ENCODE measurements at regions not wholly inside any gene's neighbourhood (a gene's known extent, or its start where the extent isn't known, plus 50 kb on each side); places are given as distances from the start of the nearest gene placed in this dataset.

DNA sequence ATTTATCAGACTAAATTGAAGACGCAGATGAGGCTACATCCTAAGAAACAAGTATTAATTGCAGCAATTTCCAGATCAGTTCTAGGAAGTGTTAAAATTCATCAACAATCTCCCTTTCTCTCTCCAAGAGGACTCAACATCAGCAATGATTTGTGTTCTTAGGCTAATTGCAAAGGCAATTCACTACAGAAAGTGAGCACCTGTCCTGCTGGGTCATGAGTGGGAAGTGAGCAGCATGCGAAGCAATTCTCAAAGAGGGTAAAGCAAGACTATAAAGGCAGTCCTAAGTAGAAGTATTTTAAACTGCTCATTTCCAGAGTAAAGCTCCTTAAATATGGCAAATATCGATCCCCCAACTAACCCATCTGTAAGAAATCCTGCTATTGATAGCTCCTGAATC, 1191.0 kb upstream of the ALCAM start:
- no peak for DNase-seq (ENCODE audit: low read depth in 1 of 2, low spot score in 1 of 2)
- no peak overlapping the region for H3K4me3 ChIP-seq (replicated peaks; ENCODE audit: insufficient read depth, low read length)
- TF ChIP-seq, protein P1, sequence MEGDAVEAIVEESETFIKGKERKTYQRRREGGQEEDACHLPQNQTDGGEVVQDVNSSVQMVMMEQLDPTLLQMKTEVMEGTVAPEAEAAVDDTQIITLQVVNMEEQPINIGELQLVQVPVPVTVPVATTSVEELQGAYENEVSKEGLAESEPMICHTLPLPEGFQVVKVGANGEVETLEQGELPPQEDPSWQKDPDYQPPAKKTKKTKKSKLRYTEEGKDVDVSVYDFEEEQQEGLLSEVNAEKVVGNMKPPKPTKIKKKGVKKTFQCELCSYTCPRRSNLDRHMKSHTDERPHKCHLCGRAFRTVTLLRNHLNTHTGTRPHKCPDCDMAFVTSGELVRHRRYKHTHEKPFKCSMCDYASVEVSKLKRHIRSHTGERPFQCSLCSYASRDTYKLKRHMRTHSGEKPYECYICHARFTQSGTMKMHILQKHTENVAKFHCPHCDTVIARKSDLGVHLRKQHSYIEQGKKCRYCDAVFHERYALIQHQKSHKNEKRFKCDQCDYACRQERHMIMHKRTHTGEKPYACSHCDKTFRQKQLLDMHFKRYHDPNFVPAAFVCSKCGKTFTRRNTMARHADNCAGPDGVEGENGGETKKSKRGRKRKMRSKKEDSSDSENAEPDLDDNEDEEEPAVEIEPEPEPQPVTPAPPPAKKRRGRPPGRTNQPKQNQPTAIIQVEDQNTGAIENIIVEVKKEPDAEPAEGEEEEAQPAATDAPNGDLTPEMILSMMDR (IDR thresholded peaks at IDR 0.05; ENCODE audit: insufficient read depth, low read length), result no peak
- no peak for TF ChIP-seq SPI1 (IDR thresholded peaks at IDR 0.05; ENCODE audit: borderline replicate concordance, low read depth)
- no peak for TF ChIP-seq GABPA (IDR thresholded peaks at IDR 0.05; ENCODE audit: low read depth)
- TF ChIP-seq POLR2AphosphoS5 (IDR thresholded peaks at IDR 0.05; ENCODE audit: low read depth), result no peak
- TF ChIP-seq, protein P2, sequence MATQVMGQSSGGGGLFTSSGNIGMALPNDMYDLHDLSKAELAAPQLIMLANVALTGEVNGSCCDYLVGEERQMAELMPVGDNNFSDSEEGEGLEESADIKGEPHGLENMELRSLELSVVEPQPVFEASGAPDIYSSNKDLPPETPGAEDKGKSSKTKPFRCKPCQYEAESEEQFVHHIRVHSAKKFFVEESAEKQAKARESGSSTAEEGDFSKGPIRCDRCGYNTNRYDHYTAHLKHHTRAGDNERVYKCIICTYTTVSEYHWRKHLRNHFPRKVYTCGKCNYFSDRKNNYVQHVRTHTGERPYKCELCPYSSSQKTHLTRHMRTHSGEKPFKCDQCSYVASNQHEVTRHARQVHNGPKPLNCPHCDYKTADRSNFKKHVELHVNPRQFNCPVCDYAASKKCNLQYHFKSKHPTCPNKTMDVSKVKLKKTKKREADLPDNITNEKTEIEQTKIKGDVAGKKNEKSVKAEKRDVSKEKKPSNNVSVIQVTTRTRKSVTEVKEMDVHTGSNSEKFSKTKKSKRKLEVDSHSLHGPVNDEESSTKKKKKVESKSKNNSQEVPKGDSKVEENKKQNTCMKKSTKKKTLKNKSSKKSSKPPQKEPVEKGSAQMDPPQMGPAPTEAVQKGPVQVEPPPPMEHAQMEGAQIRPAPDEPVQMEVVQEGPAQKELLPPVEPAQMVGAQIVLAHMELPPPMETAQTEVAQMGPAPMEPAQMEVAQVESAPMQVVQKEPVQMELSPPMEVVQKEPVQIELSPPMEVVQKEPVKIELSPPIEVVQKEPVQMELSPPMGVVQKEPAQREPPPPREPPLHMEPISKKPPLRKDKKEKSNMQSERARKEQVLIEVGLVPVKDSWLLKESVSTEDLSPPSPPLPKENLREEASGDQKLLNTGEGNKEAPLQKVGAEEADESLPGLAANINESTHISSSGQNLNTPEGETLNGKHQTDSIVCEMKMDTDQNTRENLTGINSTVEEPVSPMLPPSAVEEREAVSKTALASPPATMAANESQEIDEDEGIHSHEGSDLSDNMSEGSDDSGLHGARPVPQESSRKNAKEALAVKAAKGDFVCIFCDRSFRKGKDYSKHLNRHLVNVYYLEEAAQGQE (IDR thresholded peaks at IDR 0.05; ENCODE audit: insufficient replicate concordance, low read depth), result no peak

DNA sequence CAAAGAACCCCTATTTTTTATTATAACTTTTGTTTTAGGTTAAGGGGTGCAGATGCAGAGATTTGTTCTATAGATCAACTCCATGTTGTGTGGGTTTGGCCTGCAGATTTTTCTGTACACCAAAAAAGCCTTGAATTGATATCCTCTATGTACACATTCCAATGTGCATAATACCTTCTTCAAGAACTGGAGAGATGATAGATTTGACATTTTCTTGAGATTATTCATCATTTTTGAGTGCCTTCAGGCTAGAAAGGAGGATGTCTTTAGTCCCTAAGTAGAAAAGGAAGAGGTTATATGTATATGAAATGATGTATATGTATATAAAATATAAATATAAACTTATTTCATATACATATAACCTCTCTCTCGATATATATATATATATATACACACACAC, 1190.0 kb upstream of the ALCAM start:
- Histone ChIP-seq H3K27ac (replicated peaks) (no peak overlapping the region), H3K4me3 (replicated peaks; ENCODE audit: insufficient read depth, low read length) (no peak overlapping the region), H3K27me3 (ENCODE audit: insufficient read depth, poor library complexity, severe bottlenecking) (no peaks in the 10 kb centered on the region)
- no peak for DNase-seq (ENCODE audit: low read depth in 1 of 2, low spot score in 1 of 2)
- TF ChIP-seq, protein P2 (IDR thresholded peaks at IDR 0.05; ENCODE audit: insufficient replicate concordance, low read depth), result no peak
- TF ChIP-seq, protein P1 (IDR thresholded peaks at IDR 0.05; ENCODE audit: insufficient read depth, low read length), result no peak
- no peak for TF ChIP-seq GABPA (IDR thresholded peaks at IDR 0.05; ENCODE audit: low read depth)
- TF ChIP-seq SPI1 (IDR thresholded peaks at IDR 0.05; ENCODE audit: borderline replicate concordance, low read depth), result no peak
- no peak for TF ChIP-seq POLR2AphosphoS5 (IDR thresholded peaks at IDR 0.05; ENCODE audit: low read depth)

More for the DNA sequence above, 1191.0 kb upstream of the ALCAM start:
- no peak overlapping the region for H3K27ac ChIP-seq (replicated peaks)
- no peaks in the 10 kb centered on the region for H3K27me3 ChIP-seq (ENCODE audit: insufficient read depth, poor library complexity, severe bottlenecking)

DNA sequence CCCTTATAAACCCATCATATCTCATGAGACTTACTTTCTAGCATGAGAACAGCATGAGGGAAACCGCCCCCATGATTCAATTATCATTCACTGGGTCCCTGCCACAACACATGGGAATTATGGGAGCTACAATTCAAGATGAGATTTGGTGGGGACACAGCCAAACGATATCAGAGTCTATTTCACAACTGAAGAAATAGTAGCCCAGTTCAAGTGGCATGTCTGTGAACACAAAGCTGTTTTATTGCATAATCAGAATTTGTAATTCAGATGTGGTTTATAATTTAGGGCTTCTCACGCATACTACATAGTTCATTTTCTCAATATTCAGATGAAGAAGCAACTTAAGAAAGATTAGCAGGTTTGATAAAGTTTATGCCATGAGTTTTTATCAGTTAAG, 1188.0 kb upstream of the ALCAM start:
- Histone ChIP-seq H3K4me3 (replicated peaks; ENCODE audit: insufficient read depth, low read length) (no peak overlapping the region), H3K27ac (replicated peaks) (no peak overlapping the region)
- TF ChIP-seq, protein P2 (IDR thresholded peaks at IDR 0.05; ENCODE audit: insufficient replicate concordance, low read depth), result no peak
- no peak for TF ChIP-seq POLR2AphosphoS5 (IDR thresholded peaks at IDR 0.05; ENCODE audit: low read depth)
- TF ChIP-seq, protein P1 (IDR thresholded peaks at IDR 0.05; ENCODE audit: insufficient read depth, low read length), result no peak
- no peak for TF ChIP-seq SPI1 (IDR thresholded peaks at IDR 0.05; ENCODE audit: borderline replicate concordance, low read depth)
- TF ChIP-seq GABPA (IDR thresholded peaks at IDR 0.05; ENCODE audit: low read depth), result no peak

More for the DNA sequence above, 1188.0 kb upstream of the ALCAM start:
- peak in 1 of 2 experiments; percentile 17 for DNase-seq (ENCODE audit: low read depth in 1 of 2, low spot score in 1 of 2)
- H3K27me3 ChIP-seq (ENCODE audit: insufficient read depth, poor library complexity, severe bottlenecking), result no peaks in the 10 kb centered on the region

Data from HL-60 (cell line).